RKO (cell line): ENCODE measurements at regions not wholly inside any gene's neighbourhood (a gene's known extent, or its start where the extent isn't known, plus 50 kb on each side); places are given as distances from the start of the nearest gene placed in this dataset.
"Not testable (repeated sequence)": the region's sequence is repeated elsewhere in the genome, so short reads cannot be mapped to it uniquely, and the experiment has no call there.

ENCODE experiments used
- DNase-seq: peaks from one replicate; pipeline ENCODE4 v3.0.0-alpha.2; 2016; ENCODE audit warnings: low spot score

DNA sequence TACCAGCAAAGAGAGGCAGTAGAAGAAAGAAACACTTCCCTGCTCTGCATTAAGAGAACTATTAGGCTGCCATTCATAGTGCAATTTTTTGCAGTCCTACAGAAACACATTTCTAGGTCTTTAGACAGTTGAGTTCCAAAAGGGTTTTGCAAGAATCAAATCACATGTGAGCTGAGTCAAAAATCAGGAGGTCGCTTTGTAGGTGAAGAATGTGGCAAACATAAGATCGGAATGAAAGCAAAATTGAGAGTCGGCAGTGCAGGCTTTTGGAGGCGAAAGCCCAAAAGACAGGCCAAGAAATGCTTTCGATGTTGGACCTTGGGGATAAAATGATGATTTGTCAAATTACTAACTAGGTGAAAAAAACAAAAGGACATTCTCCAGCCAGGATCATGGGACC lies 213.5 kb upstream of the NRIP1 start:
- no peak for DNase-seq

DNA sequence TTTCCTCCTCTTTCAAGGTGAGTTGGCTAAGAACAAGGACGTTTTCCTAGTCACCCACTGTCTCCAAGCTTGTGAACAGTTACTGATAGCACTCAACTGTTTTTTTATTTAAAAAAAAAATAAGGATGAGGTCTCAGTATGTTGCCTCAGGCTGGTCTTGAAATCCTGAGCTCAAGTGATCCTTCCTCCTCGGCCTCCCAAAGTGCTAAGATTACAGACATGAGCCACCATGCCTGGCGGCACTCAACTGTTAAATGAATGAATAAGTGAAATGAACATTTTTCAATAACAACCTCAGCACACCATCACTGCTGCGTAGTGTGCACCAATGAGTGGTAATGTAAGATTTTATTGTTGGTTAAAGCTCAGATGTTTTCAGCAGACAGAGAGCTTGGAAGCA lies 214.1 kb upstream of the NRIP1 start:
- no peak for DNase-seq

DNA sequence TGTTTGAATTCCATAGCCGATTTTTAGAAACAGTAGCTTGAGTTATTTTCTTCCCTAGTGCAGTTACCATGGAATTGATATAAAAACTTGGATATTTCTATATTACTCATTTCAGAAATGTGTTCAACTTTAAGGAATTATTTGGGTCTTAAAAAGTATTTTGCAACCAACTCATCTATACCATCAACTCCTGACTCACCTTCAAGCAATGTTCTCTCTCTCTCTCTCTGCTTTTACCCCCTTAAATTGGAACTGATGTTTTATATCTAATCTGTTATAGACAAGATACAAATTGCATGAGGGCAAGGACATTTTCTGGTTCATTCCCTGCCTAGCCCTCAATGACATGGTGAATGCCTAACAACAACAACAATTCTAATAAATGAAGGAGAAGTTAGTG lies 214.7 kb upstream of the NRIP1 start:
- no peak for DNase-seq

DNA sequence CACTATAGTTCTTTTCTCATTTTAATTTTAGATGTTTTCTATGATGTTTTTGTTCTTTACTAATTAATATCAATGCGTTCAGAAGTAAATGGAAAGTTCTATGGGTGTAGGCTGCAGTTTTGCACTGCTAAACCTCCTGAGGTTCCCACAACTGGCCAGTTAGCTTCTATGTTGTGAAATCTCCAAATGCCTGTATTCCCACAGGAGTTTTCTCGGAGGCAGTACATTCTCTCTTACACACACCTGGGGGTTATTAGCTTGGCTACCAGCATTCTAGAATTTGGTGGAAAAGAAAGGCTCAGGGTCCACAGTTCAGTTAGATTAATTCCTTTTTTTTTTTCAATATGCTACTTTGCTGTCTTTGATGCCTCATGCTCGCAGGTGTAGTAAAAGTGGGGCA lies 216.9 kb upstream of the NRIP1 start:
- no peak for DNase-seq

- DNase-seq = no peak
Observed at GRCh38 chr21:15282665-15283064, 217.9 kb upstream of the NRIP1 start.

GRCh38 chr21:15283138-15283537 lies 218.3 kb upstream of the NRIP1 start:
- no peak for DNase-seq

DNA sequence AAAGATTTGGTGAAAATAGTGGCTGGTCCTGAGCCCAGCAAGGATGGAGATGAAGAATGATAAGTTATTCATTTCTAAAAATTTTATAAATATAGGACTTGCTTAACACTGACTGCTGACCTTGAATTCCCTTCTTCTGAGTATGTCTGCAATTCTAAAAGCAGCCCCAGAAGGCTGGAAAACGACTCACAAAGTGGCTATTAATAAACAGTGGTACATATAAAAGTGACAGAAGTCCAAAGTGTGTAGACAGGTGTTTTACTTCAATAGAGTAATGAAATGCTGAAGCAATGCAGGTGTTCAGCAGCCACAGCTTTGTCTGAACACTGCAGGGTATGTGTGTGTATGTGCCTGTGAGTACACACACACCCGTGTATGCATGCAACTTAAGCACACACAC lies 219.0 kb upstream of the NRIP1 start:
- DNase-seq = no peak

- no peak for DNase-seq
Observed at GRCh38 chr21:15285556-15285955, 220.8 kb upstream of the NRIP1 start.

DNA sequence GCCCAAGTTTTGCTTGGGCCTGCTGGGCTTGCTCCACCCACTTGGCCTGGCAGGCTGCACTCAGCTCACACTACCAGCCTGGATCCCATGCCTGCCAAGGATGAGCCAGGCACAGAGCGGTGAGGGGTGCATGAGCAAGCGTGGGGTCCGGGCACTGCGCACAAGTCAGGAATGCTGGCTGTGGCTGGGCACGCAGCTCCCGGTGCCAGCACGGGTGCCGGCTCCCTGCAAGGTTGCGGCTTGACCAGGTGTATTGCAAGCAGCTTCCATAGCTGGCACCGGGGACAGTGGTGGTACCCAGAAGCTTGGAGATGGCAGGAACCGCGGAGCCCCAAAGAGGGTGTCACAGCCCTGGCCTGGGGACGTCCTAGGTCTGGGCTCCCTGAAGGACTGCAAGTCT lies 224.4 kb upstream of the NRIP1 start:
- DNase-seq = no peak

- no peak for DNase-seq
Observed at GRCh38 chr21:15289896-15290841, 225.4 kb upstream of the NRIP1 start.

DNA sequence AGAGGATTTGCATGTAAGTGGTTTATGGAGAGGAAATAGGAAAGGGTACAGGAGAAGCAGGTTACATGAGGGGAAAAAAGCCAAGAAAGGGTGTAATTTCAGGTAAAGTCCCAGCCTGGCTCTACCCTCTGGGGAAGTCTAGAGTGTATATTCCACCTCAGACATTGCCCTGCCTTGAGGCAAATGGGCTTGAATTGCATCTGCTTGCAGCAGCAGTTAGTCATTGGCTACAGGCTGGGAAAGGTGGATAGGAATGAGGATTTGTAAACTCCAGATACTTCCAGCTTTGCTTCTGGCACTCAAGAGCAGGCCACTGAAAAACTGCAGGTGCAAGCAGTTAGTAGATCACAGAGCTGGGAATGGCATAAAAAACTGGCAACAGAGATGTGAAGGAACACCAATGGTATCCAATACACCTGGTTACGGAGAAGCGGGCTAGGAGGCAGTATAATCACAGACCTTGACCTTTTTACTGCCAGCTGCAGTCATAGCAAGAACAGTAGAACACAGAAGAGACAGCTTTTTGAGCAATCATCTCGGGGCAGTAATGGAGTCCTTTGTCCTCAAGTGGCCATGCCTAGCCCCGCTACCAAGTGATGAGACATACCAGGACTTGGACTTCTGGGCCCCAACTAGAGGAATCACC lies 226.9 kb upstream of the NRIP1 start:
- DNase-seq = no peak

- DNase-seq = peak; percentile 37
Observed at GRCh38 chr21:15293240-15293639, 228.4 kb upstream of the NRIP1 start.

- DNase-seq = no peak
Observed at GRCh38 chr21:15295875-15296274, 231.1 kb upstream of the NRIP1 start.

- DNase-seq = no peak
Observed at GRCh38 chr21:15297824-15298223, 233.0 kb upstream of the NRIP1 start.

GRCh38 chr21:15298306-15298705 lies 233.5 kb upstream of the NRIP1 start:
- no peak for DNase-seq

DNA sequence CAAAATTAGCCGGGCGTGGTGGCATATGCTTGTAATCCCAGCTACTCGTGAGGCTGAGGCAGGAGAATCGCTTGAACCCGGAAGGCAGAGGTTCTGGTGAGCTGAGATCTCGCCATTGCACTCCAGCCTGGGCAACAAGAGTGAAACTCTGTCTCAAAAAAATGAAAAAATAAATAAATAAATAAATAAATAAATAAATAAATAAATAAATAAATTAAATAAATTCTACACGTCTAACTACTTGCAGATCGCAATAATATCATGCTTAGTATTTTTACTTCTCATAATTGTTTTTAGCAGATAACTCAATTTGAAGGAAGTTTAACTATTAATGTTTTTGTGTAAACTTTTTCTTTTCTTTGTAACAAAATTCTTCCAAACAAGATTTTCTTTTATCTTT lies 234.0 kb upstream of the NRIP1 start:
- DNase-seq = not testable (repeated sequence)

- DNase-seq = no peak
Observed at GRCh38 chr21:15300131-15300530, 235.3 kb upstream of the NRIP1 start.

DNA sequence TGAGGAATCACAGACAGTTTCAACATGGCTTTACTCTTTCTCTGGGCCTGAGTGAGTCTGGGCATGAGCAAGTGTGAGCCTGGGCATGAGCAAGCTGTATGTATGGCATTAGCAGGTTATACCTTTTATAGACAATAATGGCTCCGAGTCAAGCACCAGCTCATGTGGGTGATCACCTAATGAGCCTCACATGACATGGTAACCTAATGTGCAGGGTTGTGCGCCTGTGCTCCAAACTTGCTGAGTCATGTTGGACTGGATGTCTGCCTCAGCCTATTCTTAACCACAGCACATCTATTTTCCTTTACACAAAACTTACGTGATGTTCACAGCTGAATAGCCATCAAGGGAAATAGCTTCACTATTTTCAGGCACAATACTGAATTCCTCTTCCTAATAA lies 236.2 kb upstream of the NRIP1 start:
- DNase-seq = no peak

DNA sequence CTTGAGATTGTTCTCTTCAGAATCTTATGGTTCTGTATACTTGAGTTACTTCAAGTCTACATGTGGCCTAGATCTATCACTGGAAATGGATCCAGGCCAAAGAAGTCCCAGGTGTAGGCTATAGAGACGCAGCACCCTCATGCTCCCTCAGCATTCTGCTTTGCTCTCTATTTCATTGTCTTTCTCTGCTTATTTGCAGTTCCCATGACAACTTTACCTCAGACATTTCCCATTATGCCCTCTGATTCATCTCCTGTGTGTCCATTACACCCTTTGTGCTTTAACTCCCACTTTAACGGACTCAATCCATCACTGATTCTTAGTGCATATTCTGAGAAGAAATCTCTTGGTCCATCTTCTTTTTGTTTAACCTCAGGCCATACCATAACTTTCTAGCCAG lies 236.9 kb upstream of the NRIP1 start:
- no peak for DNase-seq

- DNase-seq = no peak
Observed at GRCh38 chr21:15306271-15306670, 241.5 kb upstream of the NRIP1 start.

DNA sequence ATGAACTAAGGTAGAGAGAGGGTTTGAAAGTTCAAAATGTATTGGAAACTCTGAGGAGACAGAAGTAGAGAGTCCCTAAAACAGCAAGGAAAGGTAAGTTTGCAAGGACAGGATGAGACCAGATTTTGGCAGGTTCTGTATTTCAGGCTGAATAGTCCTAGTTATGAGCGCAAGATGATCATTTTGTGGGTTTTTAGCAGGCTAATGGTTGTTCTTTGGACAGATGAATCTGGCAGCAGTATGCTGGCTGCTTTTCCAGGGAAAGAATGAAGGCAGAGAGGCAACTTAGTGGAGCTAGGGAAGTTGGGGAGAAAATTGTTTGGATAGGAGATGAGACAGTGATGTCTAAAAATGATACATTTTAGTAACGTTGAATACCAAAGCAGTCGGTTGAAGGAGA lies 243.5 kb upstream of the NRIP1 start:
- no peak for DNase-seq

DNA sequence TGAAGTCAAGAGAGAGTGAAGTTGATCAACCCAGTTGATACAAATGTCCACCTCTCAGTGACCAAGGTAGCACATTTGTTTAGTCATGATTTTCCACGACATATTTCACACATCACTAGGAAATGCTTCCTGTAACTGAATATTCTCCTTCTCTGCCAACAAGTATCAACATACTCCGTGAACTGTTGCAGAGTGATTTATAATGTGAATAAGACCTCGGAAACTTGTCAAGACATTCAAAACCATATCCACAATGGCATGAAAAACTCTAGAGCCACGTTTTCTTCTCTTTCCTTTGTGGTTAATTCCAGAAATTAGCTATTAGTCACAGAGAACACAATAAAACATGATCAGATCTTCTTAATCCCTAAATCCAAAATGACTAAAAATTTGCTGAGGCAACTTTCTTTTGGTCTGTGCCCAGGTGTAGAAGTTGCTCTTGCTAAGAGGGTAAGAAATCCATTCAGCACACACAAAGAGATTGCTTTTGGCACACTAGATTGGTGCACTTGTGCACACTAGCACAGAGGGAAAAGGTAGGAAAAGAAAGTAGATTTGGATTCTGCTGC lies 244.3 kb upstream of the NRIP1 start:
- no peak for DNase-seq

DNA sequence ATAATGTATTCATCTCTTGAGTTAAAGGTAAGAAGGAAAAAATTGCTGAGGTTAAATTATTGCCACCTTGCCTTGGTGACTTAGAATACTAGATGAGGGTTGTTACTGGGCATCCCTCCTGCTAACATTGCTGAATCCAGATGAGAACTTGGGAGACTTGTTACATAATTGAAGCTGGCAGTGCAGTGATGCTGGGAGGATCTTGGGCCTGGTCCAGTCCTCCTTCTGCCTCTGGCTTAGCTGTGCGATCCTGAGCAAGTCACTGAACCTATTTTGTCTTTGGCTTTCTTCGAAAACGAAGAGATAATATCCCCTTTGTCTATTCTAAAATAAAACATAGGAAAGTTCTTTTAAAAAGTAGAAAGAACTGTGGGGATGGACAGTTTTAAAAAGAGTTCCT lies 244.9 kb upstream of the NRIP1 start:
- DNase-seq = no peak
